Body of pancreas (tissue), 4 donors: ENCODE measurements at regions not wholly inside any gene's neighbourhood (a gene's known extent, or its start where the extent isn't known, plus 50 kb on each side); places are given as distances from the start of the nearest gene placed in this dataset.

Experiments
- CTCF ChIP-seq, 7 experiments: fragments of 450-650 bp in 4 of 7; fragments of 200-600 bp in 3 of 7; sonication (generic) in 3 of 7; IDR thresholded peaks; one replicate each; pipeline ENCODE4 v1.5.1; 2016 to 2019; ENCODE audit warnings: antibody characterized with exemption in 7 of 7
- POLR2A ChIP-seq, 3 donors: fragments of 450-650 bp; IDR thresholded peaks; one replicate each; pipeline ENCODE4 v1.6.1; 2016; ENCODE audit warnings: antibody characterized with exemption in 3 of 3, mild to moderate bottlenecking in 2 of 3

GRCh38 chr5:130251931-130252330 lies 347.7 kb downstream of the CHSY3 start:
- TF ChIP-seq CTCF (IDR thresholded peaks at IDR 0.05) (no peak), POLR2A (IDR thresholded peaks at IDR 0.05) (no peak)
